ENCODE measurements at regions not wholly inside any gene's neighbourhood (a gene's known extent, or its start where the extent isn't known, plus 50 kb on each side); places are given as distances from the start of the nearest gene placed in this dataset.
"Not testable (repeated sequence)": the region's sequence is repeated elsewhere in the genome, so short reads cannot be mapped to it uniquely, and the experiment has no call there.

GRCh38 chr17:34424814-34425491 is 61.9 kb upstream of the CCL1 start:
- no peaks in the 10 kb centered on the region for H3K9me2 ChIP-seq (replicated peaks; ENCODE audit: low read length)
- no peak overlapping the region for H3K4me2 ChIP-seq (ENCODE audit: low read length)
- no peaks in the 10 kb centered on the region for H3K4me1 ChIP-seq (ENCODE audit: insufficient read depth, low read length)
- no peaks in the 10 kb centered on the region for H4K20me1 ChIP-seq (ENCODE audit: low read length)
- ChIA-PET POLR2A (ENCODE audit: unreplicated experiment) (no interaction called here), CTCF (no interaction called here)
- intact Hi-C loops (cut with micrococcal nuclease): loop anchor here (5.0 kb wide), 1 partner anchor 692 kb away; the partner anchor contains the start of gene RAD51D
- no peaks in the 10 kb centered on the region for H3K27me3 ChIP-seq (ENCODE audit: low read length)
- no peak overlapping the region for H2AFZ ChIP-seq (ENCODE audit: low read length)
- H3K27ac ChIP-seq (ENCODE audit: low read length): no peak overlapping the region
- no peaks in the 10 kb centered on the region for H3F3A ChIP-seq (ENCODE audit: low read length, unreplicated experiment)
- ATAC-seq: no peak
- no peaks in the 10 kb centered on the region for H3K79me2 ChIP-seq (ENCODE audit: low read length)
- no peak overlapping the region for H3K4me3 ChIP-seq (ENCODE audit: low read length)
- TF ChIP-seq EZH2phosphoT487 (IDR thresholded peaks at IDR 0.05; ENCODE audit: borderline replicate concordance, low read length) (no peak), EZH2 (IDR thresholded peaks at IDR 0.05; ENCODE audit: low read length, unreplicated experiment) (no peak), CTCF (conservative IDR thresholded peaks at IDR 0.05; ENCODE audit: low read depth, low read length) (no peak)
- no peaks in the 10 kb centered on the region for H3K36me3 ChIP-seq (ENCODE audit: low read depth, low read length)
- H3K9ac ChIP-seq (ENCODE audit: low read length): no peak overlapping the region
- H3K9me3 ChIP-seq (ENCODE audit: low read length): no peaks in the 10 kb centered on the region
- DNase-seq: no peak
- no TSS peak for BruUV-seq (replicated peaks)

GRCh38 chr17:34423978-34424813 is 61.2 kb upstream of the CCL1 start:
- no peak for TF ChIP-seq EZH2phosphoT487 (IDR thresholded peaks at IDR 0.05; ENCODE audit: borderline replicate concordance, low read length)
- TF ChIP-seq EZH2 (IDR thresholded peaks at IDR 0.05; ENCODE audit: low read length, unreplicated experiment): no peak
- no peak for TF ChIP-seq CTCF (conservative IDR thresholded peaks at IDR 0.05; ENCODE audit: low read depth, low read length)
- Histone ChIP-seq H3K9ac (ENCODE audit: low read length) (no peak overlapping the region), H3K36me3 (ENCODE audit: low read depth, low read length) (no peaks in the 10 kb centered on the region), H3K27me3 (ENCODE audit: low read length) (no peaks in the 10 kb centered on the region), H3K79me2 (ENCODE audit: low read length) (no peaks in the 10 kb centered on the region), H2AFZ (ENCODE audit: low read length) (0 out of 2 replicates have a peak overlapping the region, but pooled peaks have one; percentile 22), H4K20me1 (ENCODE audit: low read length) (no peaks in the 10 kb centered on the region), H3K4me3 (ENCODE audit: low read length) (no peak overlapping the region), H3K4me2 (ENCODE audit: low read length) (no peak overlapping the region), H3K4me1 (ENCODE audit: insufficient read depth, low read length) (no peaks in the 10 kb centered on the region), H3F3A (ENCODE audit: low read length, unreplicated experiment) (no peaks in the 10 kb centered on the region), H3K9me3 (ENCODE audit: low read length) (no peaks in the 10 kb centered on the region), H3K9me2 (replicated peaks; ENCODE audit: low read length) (no peaks in the 10 kb centered on the region), H3K27ac (ENCODE audit: low read length) (no peak overlapping the region)
- DNase-seq (no peak), ATAC-seq (no peak)
- ChIA-PET CTCF (no interaction called here), POLR2A (ENCODE audit: unreplicated experiment) (no interaction called here)
- BruUV-seq (replicated peaks): no TSS peak
- intact Hi-C loops (cut with micrococcal nuclease): loop anchor here (5.0 kb wide), 1 partner anchor 693 kb away; the partner anchor contains the start of gene RAD51D

GRCh38 chr17:34423315-34423714 is 60.3 kb upstream of the CCL1 start:
- H3K9me3 ChIP-seq (ENCODE audit: low read length); H3K9ac ChIP-seq (ENCODE audit: low read length); H3K79me2 ChIP-seq (ENCODE audit: low read length); H3K4me1 ChIP-seq (ENCODE audit: insufficient read depth, low read length); POLR2A ChIA-PET (ENCODE audit: unreplicated experiment); BruUV-seq (replicated peaks); H2AFZ ChIP-seq (ENCODE audit: low read length); H4K20me1 ChIP-seq (ENCODE audit: low read length); H3K4me2 ChIP-seq (ENCODE audit: low read length); H3K4me3 ChIP-seq (ENCODE audit: low read length); H3F3A ChIP-seq (ENCODE audit: low read length, unreplicated experiment); H3K27me3 ChIP-seq (ENCODE audit: low read length); DNase-seq; CTCF ChIA-PET; H3K27ac ChIP-seq (ENCODE audit: low read length); H3K9me2 ChIP-seq (replicated peaks; ENCODE audit: low read length); ATAC-seq; H3K36me3 ChIP-seq (ENCODE audit: low read depth, low read length): not testable (repeated sequence)
- intact Hi-C loops (cut with micrococcal nuclease): loop anchor here (5.0 kb wide), 1 partner anchor 694 kb away; the partner anchor contains the start of gene RAD51D

Data from PC-3 (cell line).